ENCODE measurements at regions not wholly inside any gene's neighbourhood (a gene's known extent, or its start where the extent isn't known, plus 50 kb on each side); places are given as distances from the start of the nearest gene placed in this dataset.

DNA sequence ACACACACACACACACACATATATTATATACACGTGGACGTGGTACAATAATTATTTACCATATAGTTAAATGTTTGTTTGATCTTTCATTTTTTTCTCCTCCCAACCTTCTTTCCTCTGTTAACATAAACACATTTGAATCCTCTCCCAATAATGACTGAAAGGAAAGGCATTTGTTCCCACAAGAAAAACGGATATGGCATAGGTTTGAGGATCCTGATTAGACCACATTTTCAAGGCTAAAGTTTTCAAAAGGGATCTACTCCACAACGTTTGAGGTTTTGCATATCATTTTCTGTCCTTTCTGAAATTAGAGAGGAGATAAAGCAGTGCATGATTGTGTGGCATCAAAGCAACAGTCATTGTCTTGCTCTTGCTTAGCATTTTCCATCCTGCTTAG lies 1883.4 kb downstream of the STIM2 start:
- TF ChIP-seq CTCF (conservative IDR thresholded peaks at IDR 0.05) = no peak
- TF ChIP-seq EZH2 (IDR thresholded peaks at IDR 0.05; ENCODE audit: low read depth) = no peak
